ENCODE measurements at regions not wholly inside any gene's neighbourhood (a gene's known extent, or its start where the extent isn't known, plus 50 kb on each side); places are given as distances from the start of the nearest gene placed in this dataset.

DNA sequence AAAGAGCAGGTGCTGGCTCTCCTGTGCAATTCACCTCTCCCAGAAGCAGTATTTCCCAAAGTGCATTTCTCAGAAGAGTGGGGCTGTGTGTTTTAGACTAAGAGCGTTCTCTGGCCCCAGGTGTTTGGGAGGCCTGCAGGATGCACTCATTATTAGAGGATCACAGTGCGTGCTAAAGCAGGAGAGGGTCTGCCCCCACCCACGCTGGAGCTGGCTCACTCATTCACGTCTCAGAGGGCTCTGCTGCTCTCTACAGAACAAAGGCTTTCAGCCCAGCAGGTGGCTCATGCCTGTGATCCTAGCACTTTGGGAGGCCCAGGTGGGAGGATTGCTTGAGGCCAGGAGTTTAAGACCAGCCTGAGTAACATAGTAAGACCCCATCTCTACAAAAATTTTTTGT is 756.7 kb downstream of the UQCRFS1 start:
- Mint-ChIP-seq H3K36me3 (ENCODE audit: low read depth) (no peaks in the 10 kb centered on the region), H3K4me1 (peaks cover 52% of the 10 kb centered on the region), H3K9me3 (no peaks in the 10 kb centered on the region), H3K4me3 (no peak overlapping the region), H3K27me3 (ENCODE audit: low read depth, poor library complexity) (peaks cover 6% of the 10 kb centered on the region), H3K27ac (no peak overlapping the region)
- DNase-seq: no peak
- TF ChIP-seq, protein P1, sequence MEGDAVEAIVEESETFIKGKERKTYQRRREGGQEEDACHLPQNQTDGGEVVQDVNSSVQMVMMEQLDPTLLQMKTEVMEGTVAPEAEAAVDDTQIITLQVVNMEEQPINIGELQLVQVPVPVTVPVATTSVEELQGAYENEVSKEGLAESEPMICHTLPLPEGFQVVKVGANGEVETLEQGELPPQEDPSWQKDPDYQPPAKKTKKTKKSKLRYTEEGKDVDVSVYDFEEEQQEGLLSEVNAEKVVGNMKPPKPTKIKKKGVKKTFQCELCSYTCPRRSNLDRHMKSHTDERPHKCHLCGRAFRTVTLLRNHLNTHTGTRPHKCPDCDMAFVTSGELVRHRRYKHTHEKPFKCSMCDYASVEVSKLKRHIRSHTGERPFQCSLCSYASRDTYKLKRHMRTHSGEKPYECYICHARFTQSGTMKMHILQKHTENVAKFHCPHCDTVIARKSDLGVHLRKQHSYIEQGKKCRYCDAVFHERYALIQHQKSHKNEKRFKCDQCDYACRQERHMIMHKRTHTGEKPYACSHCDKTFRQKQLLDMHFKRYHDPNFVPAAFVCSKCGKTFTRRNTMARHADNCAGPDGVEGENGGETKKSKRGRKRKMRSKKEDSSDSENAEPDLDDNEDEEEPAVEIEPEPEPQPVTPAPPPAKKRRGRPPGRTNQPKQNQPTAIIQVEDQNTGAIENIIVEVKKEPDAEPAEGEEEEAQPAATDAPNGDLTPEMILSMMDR (IDR thresholded peaks at IDR 0.05): no peak

GRCh38 chr19:28454083-28454482 is 758.9 kb downstream of the UQCRFS1 start:
- DNase-seq: no peak
- Mint-ChIP-seq H3K4me3 (no peak overlapping the region), H3K27me3 (ENCODE audit: low read depth, poor library complexity) (no peaks in the 10 kb centered on the region), H3K4me1 (peaks cover 33% of the 10 kb centered on the region), H3K27ac (peak overlapping the region; percentile 65), H3K36me3 (ENCODE audit: low read depth) (no peaks in the 10 kb centered on the region), H3K9me3 (no peaks in the 10 kb centered on the region)
- TF ChIP-seq, protein P1 (IDR thresholded peaks at IDR 0.05): no peak

DNA sequence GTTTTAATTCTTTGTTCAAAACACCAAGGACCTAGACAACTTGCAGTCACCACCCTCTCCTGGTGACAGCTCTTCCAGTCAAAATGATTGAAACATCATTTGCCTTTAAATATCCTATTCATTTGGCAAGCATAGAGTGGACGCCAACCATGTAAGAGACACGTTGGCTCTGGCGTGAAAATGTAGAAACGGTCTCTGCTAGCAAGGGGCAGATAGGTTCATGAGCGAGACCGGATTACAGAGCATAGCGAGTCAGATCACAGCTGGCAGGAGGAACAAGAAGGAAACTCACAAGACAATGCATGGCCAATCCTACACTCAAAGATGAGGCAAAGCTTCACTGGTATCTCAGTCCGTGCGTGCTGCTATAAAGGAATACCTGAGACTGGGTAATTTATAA is 759.5 kb downstream of the UQCRFS1 start:
- H3K27me3 Mint-ChIP-seq (ENCODE audit: low read depth, poor library complexity): no peaks in the 10 kb centered on the region
- peaks cover 33% of the 10 kb centered on the region for H3K4me1 Mint-ChIP-seq
- no peak overlapping the region for H3K27ac Mint-ChIP-seq
- no peaks in the 10 kb centered on the region for H3K36me3 Mint-ChIP-seq (ENCODE audit: low read depth)
- DNase-seq: no peak
- TF ChIP-seq, protein P1 (IDR thresholded peaks at IDR 0.05): no peak
- no peaks in the 10 kb centered on the region for H3K9me3 Mint-ChIP-seq
- H3K4me3 Mint-ChIP-seq: no peak overlapping the region

- Mint-ChIP-seq H3K4me1 (peaks cover 42% of the 10 kb centered on the region), H3K36me3 (ENCODE audit: low read depth) (peaks cover 7% of the 10 kb centered on the region), H3K9me3 (peaks cover 9% of the 10 kb centered on the region), H3K27ac (no peak overlapping the region), H3K27me3 (ENCODE audit: low read depth, poor library complexity) (no peaks in the 10 kb centered on the region), H3K4me3 (no peak overlapping the region)
- TF ChIP-seq, protein P1 (IDR thresholded peaks at IDR 0.05): no peak
- DNase-seq: no peak
Observed at GRCh38 chr19:28449803-28450202, 763.1 kb downstream of the UQCRFS1 start.

DNA sequence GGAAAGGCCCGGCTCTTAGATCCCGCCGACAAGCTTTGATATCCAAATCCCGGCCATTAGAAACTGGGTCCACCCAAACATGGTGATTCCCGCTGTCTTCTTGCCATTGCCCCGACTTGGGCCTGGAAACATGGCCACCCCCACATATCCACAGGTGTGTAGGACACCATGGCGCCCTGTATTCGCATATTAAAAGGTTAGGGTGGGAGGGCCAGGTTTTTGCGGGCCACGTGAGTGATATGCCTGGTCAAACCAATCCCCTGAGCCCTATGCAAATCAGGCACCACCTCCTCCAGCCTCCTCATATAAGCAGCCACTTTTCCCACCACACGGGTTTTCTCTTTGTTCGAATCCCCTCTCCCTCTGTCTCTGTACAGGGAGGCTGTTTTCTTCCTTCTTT is 766.4 kb downstream of the UQCRFS1 start:
- peaks cover 7% of the 10 kb centered on the region for H3K36me3 Mint-ChIP-seq (ENCODE audit: low read depth)
- H3K4me1 Mint-ChIP-seq: peaks cover 52% of the 10 kb centered on the region
- TF ChIP-seq, protein P1 (IDR thresholded peaks at IDR 0.05): no peak
- H3K4me3 Mint-ChIP-seq: no peak overlapping the region
- H3K27me3 Mint-ChIP-seq (ENCODE audit: low read depth, poor library complexity): no peaks in the 10 kb centered on the region
- no peak for DNase-seq
- H3K27ac Mint-ChIP-seq: no peak overlapping the region
- H3K9me3 Mint-ChIP-seq: peaks cover 9% of the 10 kb centered on the region

- DNase-seq: no peak
- Mint-ChIP-seq H3K36me3 (ENCODE audit: low read depth) (peaks cover 7% of the 10 kb centered on the region), H3K27me3 (ENCODE audit: low read depth, poor library complexity) (no peaks in the 10 kb centered on the region), H3K4me3 (peak overlapping the region; percentile 24), H3K4me1 (peaks cover 55% of the 10 kb centered on the region), H3K27ac (peak overlapping the region; percentile 95), H3K9me3 (peaks cover 9% of the 10 kb centered on the region)
- TF ChIP-seq, protein P1 (IDR thresholded peaks at IDR 0.05): no peak
Observed at GRCh38 chr19:28445826-28446225, 767.1 kb downstream of the UQCRFS1 start.
